ENCODE measurements at regions not wholly inside any gene's neighbourhood (a gene's known extent, or its start where the extent isn't known, plus 50 kb on each side); places are given as distances from the start of the nearest gene placed in this dataset.
A peak's percentile ranks its signal among the peaks of the same experiment; 100 is the strongest.

GRCh38 chr20:53871541-53871940, 198.9 kb downstream of the BCAS1 start:
- Histone ChIP-seq H3K4me3 (ENCODE audit: low read depth, low read length) (peak overlapping the region; percentile 83), H3K36me3 (ENCODE audit: control insufficient read depth, insufficient read depth, low read length) (no peaks in the 10 kb centered on the region), H3K27me3 (ENCODE audit: control insufficient read depth, insufficient read depth, low read length) (no peaks in the 10 kb centered on the region), H3K27ac (ENCODE audit: insufficient read depth, low read length, poor library complexity, severe bottlenecking) (peak overlapping the region; percentile 81), H3K4me1 (ENCODE audit: control insufficient read depth, insufficient read depth, low read length, poor library complexity, severe bottlenecking) (peaks cover 57% of the 10 kb centered on the region), H3K9me3 (ENCODE audit: control insufficient read depth in 2 of 2, low read length in 2 of 2) (no peaks in the 10 kb centered on the region)
- Mint-ChIP-seq H3K27ac (peak overlapping the region; percentile 97 to 100 (median 98)), H3K27me3 (peaks cover 4% of the 10 kb centered on the region), H3K4me3 (peak overlapping the region; percentile 89 to 96 (median 92)), H3K4me1 (peaks cover 39 to 74% (median 50%) of the 10 kb centered on the region in 4 donors), H3K9me3 (no peaks in the 10 kb centered on the region), H3K36me3 (no peaks in the 10 kb centered on the region)
- no peak for ATAC-seq (ENCODE audit: low read depth in 2 of 2)
- no peak for DNase-seq

DNA sequence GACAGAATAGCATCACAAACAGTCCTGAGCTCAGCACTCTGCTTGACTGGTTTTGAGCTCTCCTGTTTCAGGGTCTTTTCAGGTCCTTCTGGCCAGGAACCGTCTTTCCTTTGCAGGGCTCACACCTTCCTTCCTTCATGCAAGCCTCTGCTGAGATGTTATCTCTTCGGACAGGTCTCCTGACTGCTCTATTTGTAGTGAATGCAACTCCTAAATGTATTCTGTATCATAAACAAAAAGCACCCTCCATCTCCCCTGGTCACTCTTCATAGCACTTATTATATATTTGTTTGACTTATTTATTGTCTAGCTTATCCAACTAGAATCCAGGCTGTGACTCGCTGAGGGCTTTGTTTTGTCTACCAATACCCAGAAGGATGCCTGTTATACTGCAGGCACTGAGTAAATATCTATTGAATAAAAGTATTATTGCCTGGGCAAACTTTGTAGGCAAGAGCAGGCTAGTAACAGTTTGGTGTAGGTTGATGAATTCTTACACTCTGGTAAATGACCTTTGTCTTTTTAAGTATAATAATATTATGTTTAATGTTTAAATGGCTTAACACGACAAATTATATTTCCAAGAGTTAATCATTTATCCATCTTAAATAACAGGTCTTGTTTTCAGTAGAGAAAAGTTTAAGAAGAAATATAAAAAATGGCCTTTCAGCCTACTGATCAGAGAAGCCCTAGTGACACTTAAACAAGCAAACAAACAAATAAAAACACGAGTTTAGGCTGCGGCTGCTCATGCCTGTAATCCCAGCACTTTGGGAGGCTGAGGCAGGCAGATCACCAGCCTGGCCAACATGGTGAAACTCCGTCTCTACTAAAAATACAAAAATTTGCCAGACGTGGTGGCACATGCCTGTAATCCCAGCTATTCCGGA, 199.7 kb downstream of the BCAS1 start:
- ATAC-seq (ENCODE audit: low read depth in 2 of 2): no peak
- Histone ChIP-seq H3K9me3 (ENCODE audit: control insufficient read depth in 2 of 2, low read length in 2 of 2) (no peaks in the 10 kb centered on the region), H3K4me1 (ENCODE audit: control insufficient read depth, insufficient read depth, low read length, poor library complexity, severe bottlenecking) (peaks cover 66% of the 10 kb centered on the region), H3K4me3 (ENCODE audit: low read depth, low read length) (no peak overlapping the region), H3K27me3 (ENCODE audit: control insufficient read depth, insufficient read depth, low read length) (no peaks in the 10 kb centered on the region), H3K36me3 (ENCODE audit: control insufficient read depth, insufficient read depth, low read length) (no peaks in the 10 kb centered on the region), H3K27ac (ENCODE audit: insufficient read depth, low read length, poor library complexity, severe bottlenecking) (peak overlapping the region; percentile 66)
- Mint-ChIP-seq H3K4me1 (peaks cover 46 to 80% (median 56%) of the 10 kb centered on the region in 4 donors), H3K27me3 (peaks cover 4% of the 10 kb centered on the region), H3K27ac (peak overlapping the region; percentile 46 to 100 (median 97)), H3K4me3 (no peak overlapping the region), H3K9me3 (no peaks in the 10 kb centered on the region), H3K36me3 (no peaks in the 10 kb centered on the region)
- no peak for DNase-seq

- Mint-ChIP-seq H3K4me1 (peaks cover 52 to 85% (median 63%) of the 10 kb centered on the region in 4 donors), H3K27me3 (peaks cover 4% of the 10 kb centered on the region), H3K27ac (peak overlapping the region; percentile 76 to 96 (median 87)), H3K36me3 (no peaks in the 10 kb centered on the region), H3K9me3 (no peaks in the 10 kb centered on the region), H3K4me3 (peak overlapping the region; percentile 2 to 52 (median 17))
- Histone ChIP-seq H3K27ac (ENCODE audit: insufficient read depth, low read length, poor library complexity, severe bottlenecking) (peak overlapping the region; percentile 66), H3K4me1 (ENCODE audit: control insufficient read depth, insufficient read depth, low read length, poor library complexity, severe bottlenecking) (peaks cover 68% of the 10 kb centered on the region), H3K27me3 (ENCODE audit: control insufficient read depth, insufficient read depth, low read length) (no peaks in the 10 kb centered on the region), H3K36me3 (ENCODE audit: control insufficient read depth, insufficient read depth, low read length) (no peaks in the 10 kb centered on the region), H3K9me3 (ENCODE audit: control insufficient read depth in 2 of 2, low read length in 2 of 2) (no peaks in the 10 kb centered on the region), H3K4me3 (ENCODE audit: low read depth, low read length) (peak overlapping the region; percentile 81)
- DNase-seq (peak; percentile 49 to 89 (median 76)), ATAC-seq (ENCODE audit: low read depth in 2 of 2) (peak; percentile 69 to 75)
These were observed 200.7 kb downstream of the BCAS1 start for GRCh38 chr20:53869466-53870258.

DNA sequence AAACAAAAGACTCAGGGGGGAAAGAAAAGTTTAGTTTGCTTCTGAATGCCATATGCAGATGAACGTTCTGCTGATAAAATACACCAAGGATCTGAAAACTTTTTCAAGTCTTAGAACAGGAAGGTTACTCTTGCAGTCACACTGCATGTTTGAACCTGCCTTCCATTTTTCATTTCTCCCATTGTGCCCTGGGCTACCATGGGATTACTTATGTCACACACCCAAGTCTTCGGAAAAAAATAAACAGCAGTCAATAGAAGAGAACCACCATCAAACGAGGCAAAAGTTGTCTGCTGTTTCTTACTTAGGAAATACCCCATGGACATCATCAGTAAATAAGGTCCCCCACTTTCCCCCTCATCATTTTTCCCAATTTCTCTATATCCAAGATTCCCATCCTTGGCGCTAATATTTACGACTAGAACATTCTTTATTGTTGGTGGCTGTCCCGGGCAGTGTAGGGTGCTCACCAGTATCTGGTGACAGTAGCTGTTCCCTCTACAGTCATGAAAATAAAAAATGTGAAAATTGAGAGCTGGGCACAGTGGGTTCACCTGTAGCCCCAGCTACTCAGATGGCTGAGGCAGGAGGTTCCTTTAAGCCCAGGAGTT, 202.5 kb downstream of the BCAS1 start:
- peaks cover 4% of the 10 kb centered on the region for H3K27me3 Mint-ChIP-seq
- H3K4me3 Mint-ChIP-seq: peak overlapping the region; percentile 47 to 85 (median 56)
- Histone ChIP-seq H3K4me3 (ENCODE audit: low read depth, low read length) (peak overlapping the region; percentile 65), H3K36me3 (ENCODE audit: control insufficient read depth, insufficient read depth, low read length) (no peaks in the 10 kb centered on the region), H3K9me3 (ENCODE audit: control insufficient read depth in 2 of 2, low read length in 2 of 2) (no peaks in the 10 kb centered on the region), H3K4me1 (ENCODE audit: control insufficient read depth, insufficient read depth, low read length, poor library complexity, severe bottlenecking) (peaks cover 60% of the 10 kb centered on the region), H3K27ac (ENCODE audit: insufficient read depth, low read length, poor library complexity, severe bottlenecking) (peak overlapping the region; percentile 61), H3K27me3 (ENCODE audit: control insufficient read depth, insufficient read depth, low read length) (no peaks in the 10 kb centered on the region)
- DNase-seq (no peak), ATAC-seq (ENCODE audit: low read depth in 2 of 2) (no peak)
- H3K4me1 Mint-ChIP-seq: peaks cover 46 to 73% (median 56%) of the 10 kb centered on the region in 4 donors
- no peaks in the 10 kb centered on the region for H3K9me3 Mint-ChIP-seq
- no peaks in the 10 kb centered on the region for H3K36me3 Mint-ChIP-seq
- H3K27ac Mint-ChIP-seq: peak overlapping the region; percentile 70 to 97 (median 84)

DNA sequence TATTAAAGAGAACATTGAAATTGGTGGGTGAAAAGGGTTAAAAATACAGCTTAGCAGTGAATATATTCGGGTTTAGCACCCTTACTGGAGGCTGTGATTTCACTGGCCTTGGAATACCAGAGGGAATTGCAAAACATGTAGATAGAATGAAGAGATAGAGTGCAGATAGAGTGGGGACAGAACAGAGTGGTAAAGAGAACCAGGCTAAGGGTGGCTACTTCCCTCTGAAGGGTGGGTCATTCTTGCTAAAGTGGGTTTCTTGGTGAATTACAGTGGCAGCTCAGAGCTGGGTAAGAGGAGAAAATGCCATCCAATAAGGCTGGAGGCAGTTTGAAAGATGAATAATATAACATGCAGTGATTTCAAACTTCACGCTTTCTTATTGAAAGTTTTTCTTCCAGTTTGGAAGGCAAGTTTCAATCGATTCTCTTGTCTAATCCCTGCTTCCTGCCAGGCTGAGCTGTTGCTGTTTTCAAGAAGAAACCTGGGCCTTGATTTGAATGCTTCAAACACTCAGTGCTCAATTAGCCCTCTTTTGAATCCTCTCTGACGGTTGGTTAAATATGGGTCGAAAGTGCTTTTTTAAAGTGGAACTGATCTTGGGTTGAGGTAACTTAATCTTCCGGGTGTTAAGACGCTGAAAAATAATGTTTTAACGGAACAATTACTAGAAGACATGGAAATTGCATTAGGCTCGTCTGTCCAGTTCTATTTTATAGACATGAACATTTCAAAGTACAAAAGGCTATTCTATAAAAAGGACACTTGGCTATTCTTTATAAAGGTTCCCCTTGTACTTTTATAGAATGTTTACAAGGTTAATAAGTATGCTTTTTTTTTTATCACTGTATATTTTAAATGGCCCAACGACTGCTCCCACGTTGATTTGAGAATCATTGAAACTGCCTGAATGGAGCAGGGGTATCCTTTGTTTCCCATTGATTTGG, 203.3 kb downstream of the BCAS1 start:
- no peaks in the 10 kb centered on the region for H3K27me3 Mint-ChIP-seq
- H3K27ac Mint-ChIP-seq: peak overlapping the region; percentile 70 to 97 (median 84)
- peaks cover 38 to 65% (median 49%) of the 10 kb centered on the region in 4 donors for H3K4me1 Mint-ChIP-seq
- no peaks in the 10 kb centered on the region for H3K27me3 ChIP-seq (ENCODE audit: control insufficient read depth, insufficient read depth, low read length)
- H3K4me3 ChIP-seq (ENCODE audit: low read depth, low read length): peak overlapping the region; percentile 65
- no peaks in the 10 kb centered on the region for H3K36me3 Mint-ChIP-seq
- H3K4me3 Mint-ChIP-seq: peak overlapping the region; percentile 39 to 85 (median 50)
- ATAC-seq (ENCODE audit: low read depth in 2 of 2): peak in 1 of 2 donors; percentile 31
- H3K9me3 ChIP-seq (ENCODE audit: control insufficient read depth in 2 of 2, low read length in 2 of 2): no peaks in the 10 kb centered on the region
- H3K27ac ChIP-seq (ENCODE audit: insufficient read depth, low read length, poor library complexity, severe bottlenecking): peak overlapping the region; percentile 61
- peaks cover 52% of the 10 kb centered on the region for H3K4me1 ChIP-seq (ENCODE audit: control insufficient read depth, insufficient read depth, low read length, poor library complexity, severe bottlenecking)
- no peaks in the 10 kb centered on the region for H3K9me3 Mint-ChIP-seq
- peak in 2 of 3 donors; percentile 24 to 62 for DNase-seq
- no peaks in the 10 kb centered on the region for H3K36me3 ChIP-seq (ENCODE audit: control insufficient read depth, insufficient read depth, low read length)

GRCh38 chr20:53865901-53866793, 204.2 kb downstream of the BCAS1 start:
- Mint-ChIP-seq H3K9me3 (no peaks in the 10 kb centered on the region), H3K27ac (peak overlapping the region; percentile 70 to 97 (median 84)), H3K36me3 (no peaks in the 10 kb centered on the region), H3K4me1 (peaks cover 35 to 57% (median 43%) of the 10 kb centered on the region in 4 donors), H3K27me3 (no peaks in the 10 kb centered on the region), H3K4me3 (peak overlapping the region; percentile 35 to 69 (median 54))
- Histone ChIP-seq H3K4me3 (ENCODE audit: low read depth, low read length) (peak overlapping the region; percentile 65), H3K27ac (ENCODE audit: insufficient read depth, low read length, poor library complexity, severe bottlenecking) (peak overlapping the region; percentile 61), H3K36me3 (ENCODE audit: control insufficient read depth, insufficient read depth, low read length) (no peaks in the 10 kb centered on the region), H3K9me3 (ENCODE audit: control insufficient read depth in 2 of 2, low read length in 2 of 2) (no peaks in the 10 kb centered on the region), H3K4me1 (ENCODE audit: control insufficient read depth, insufficient read depth, low read length, poor library complexity, severe bottlenecking) (peaks cover 43% of the 10 kb centered on the region), H3K27me3 (ENCODE audit: control insufficient read depth, insufficient read depth, low read length) (no peaks in the 10 kb centered on the region)
- DNase-seq (no peak), ATAC-seq (ENCODE audit: low read depth in 2 of 2) (no peak)
